GM23338 (cell line): ENCODE measurements at regions not wholly inside any gene's neighbourhood (a gene's known extent, or its start where the extent isn't known, plus 50 kb on each side); places are given as distances from the start of the nearest gene placed in this dataset.

Experiments
- ATAC-seq: fragments of 200-7000 bp; cut with Tn5 transposase; 3 replicates; pipeline ENCODE4 v1.9.1; 2020
- DNase-seq: peaks from one replicate; pipeline ENCODE4 v3.0.0-alpha.2; 2015; ENCODE audit warnings: low spot score
- H2AFZ ChIP-seq: fragments of 200-600 bp; sonication (generic); 2 replicates; pipeline ENCODE4 v1.8.0; 2016; ENCODE audit warnings: antibody characterized with exemption, mild to moderate bottlenecking, moderate library complexity
- H3F3A ChIP-seq: fragments of 200-600 bp; sonication (generic); replicated peaks from 2 replicates; pipeline ENCODE4 v1.8.0; 2017; ENCODE audit warnings: antibody characterized with exemption, mixed run types, low read depth
- H3K27ac ChIP-seq: fragments of 200-600 bp; sonication (generic); 2 replicates; pipeline ENCODE4 v1.6.1; 2016; ENCODE audit warnings: low read depth
- H3K27me3 ChIP-seq: fragments of 200-600 bp; sonication (generic); 2 replicates; pipeline ENCODE4 v1.8.0; 2016; ENCODE audit warnings: mild to moderate bottlenecking, mixed run types, moderate library complexity; ENCODE audit not compliant: insufficient read depth
- H3K36me3 ChIP-seq: fragments of 200-600 bp; sonication (generic); 2 replicates; pipeline ENCODE4 v1.8.0; 2016; ENCODE audit warnings: mild to moderate bottlenecking; ENCODE audit not compliant: insufficient read depth
- H3K4me1 ChIP-seq: fragments of 200-600 bp; sonication (generic); 2 replicates; pipeline ENCODE4 v1.8.0; 2016; ENCODE audit warnings: mild to moderate bottlenecking, moderate library complexity; ENCODE audit not compliant: insufficient read depth
- H3K4me2 ChIP-seq: fragments of 200-600 bp; sonication (generic); 2 replicates; pipeline ENCODE4 v1.7.1; 2017; ENCODE audit warnings: mixed run types
- H3K4me3 ChIP-seq: fragments of 200-600 bp; sonication (generic); 2 replicates; pipeline ENCODE4 v1.6.1; 2016; ENCODE audit warnings: mixed run types
- H3K79me2 ChIP-seq: fragments of 200-600 bp; sonication (generic); replicated peaks from 2 replicates; pipeline ENCODE4 v1.8.0; 2017; ENCODE audit warnings: mild to moderate bottlenecking; ENCODE audit not compliant: insufficient read depth
- H3K9me2 ChIP-seq: fragments of 200-600 bp; sonication (generic); 2 replicates; pipeline ENCODE4 v1.8.0; 2017; ENCODE audit not compliant: insufficient read depth
- H4K20me1 ChIP-seq: fragments of 200-600 bp; sonication (generic); replicated peaks from 2 replicates; pipeline ENCODE4 v1.8.0; 2017; ENCODE audit warnings: mild to moderate bottlenecking; ENCODE audit not compliant: insufficient read depth
- H3K27ac Mint-ChIP-seq: 2 replicates; pipeline ENCODE4 v1.8.0; 2020; ENCODE audit warnings: inconsistent platforms, mild to moderate bottlenecking, moderate library complexity, mixed read lengths
- H3K27me3 Mint-ChIP-seq: 3 replicates; pipeline ENCODE4 v1.8.0; 2022; ENCODE audit warnings: low read depth, mild to moderate bottlenecking, moderate library complexity, mixed read lengths, inconsistent platforms; ENCODE audit not compliant: insufficient read depth, poor library complexity
- H3K36me3 Mint-ChIP-seq: 3 replicates; pipeline ENCODE4 v1.8.0; 2021; ENCODE audit warnings: low read depth, mild to moderate bottlenecking, inconsistent platforms, moderate library complexity, mixed read lengths
- H3K4me1 Mint-ChIP-seq: 3 replicates; pipeline ENCODE4 v1.8.0; 2020; ENCODE audit warnings: mild to moderate bottlenecking, inconsistent platforms, mixed read lengths
- H3K4me3 Mint-ChIP-seq: 3 replicates; pipeline ENCODE4 v1.8.0; 2021; ENCODE audit warnings: moderate library complexity, mild to moderate bottlenecking, inconsistent platforms, mixed read lengths
- H3K9me3 Mint-ChIP-seq: 3 replicates; pipeline ENCODE4 v1.8.0; 2020; ENCODE audit warnings: moderate library complexity, mild to moderate bottlenecking, inconsistent platforms, mixed read lengths
- CREB1 ChIP-seq: fragments of 250-450 bp; sonication (Bioruptor Pico); IDR thresholded peaks from 2 replicates; pipeline ENCODE4 v1.5.0; 2020; ENCODE audit warnings: low read depth, mild to moderate bottlenecking, moderate library complexity
- EZH2 ChIP-seq: fragments of 200-600 bp; sonication (generic); IDR thresholded peaks from one replicate; pipeline ENCODE4 v1.8.0; 2017; ENCODE audit warnings: antibody characterized with exemption, mild to moderate bottlenecking, low read depth; ENCODE audit not compliant: unreplicated experiment
- EZH2phosphoT487 ChIP-seq: fragments of 200-600 bp; sonication (generic); IDR thresholded peaks from one replicate; pipeline ENCODE4 v1.8.1; 2018; ENCODE audit warnings: antibody characterized with exemption; ENCODE audit not compliant: unreplicated experiment
- JUNB ChIP-seq: IDR thresholded peaks from one replicate; pipeline ENCODE4 v1.6.1; 2016; ENCODE audit warnings: antibody characterized with exemption; ENCODE audit not compliant: unreplicated experiment
- NANOG ChIP-seq: IDR thresholded peaks from 2 replicates; pipeline ENCODE4 v1.6.1; 2016; ENCODE audit warnings: antibody characterized with exemption, borderline replicate concordance
- POLR2AphosphoS5 ChIP-seq: IDR thresholded peaks from 2 replicates; pipeline ENCODE4 v1.6.1; 2016; ENCODE audit warnings: antibody characterized with exemption, low read depth
- STAT1 ChIP-seq: IDR thresholded peaks from one replicate; pipeline ENCODE4 v1.6.1; 2016; ENCODE audit warnings: antibody characterized with exemption; ENCODE audit not compliant: unreplicated experiment
- ZNF114 ChIP-seq: fragments of 250-450 bp; sonication (Bioruptor Pico); IDR thresholded peaks from 2 replicates; pipeline ENCODE4 v1.5.0; 2020; ENCODE audit warnings: mild to moderate bottlenecking, moderate library complexity
- ZNF331 ChIP-seq: fragments of 250-450 bp; sonication (Bioruptor Pico); IDR thresholded peaks from 2 replicates; pipeline ENCODE4 v1.5.0; 2020; ENCODE audit warnings: low read depth, mild to moderate bottlenecking, moderate library complexity
- TF ChIP-seq, protein P1 (sequence below): fragments of 250-450 bp; sonication (Bioruptor Pico); IDR thresholded peaks from 2 replicates; pipeline ENCODE4 v1.5.0; 2020; ENCODE audit warnings: mild to moderate bottlenecking, moderate library complexity
- TF ChIP-seq, protein P2 (sequence below), 2 experiments: fragments of 200-600 bp in 1 of 2; sonication (generic) in 1 of 2; conservative IDR thresholded peaks; 2 replicates each; pipeline versions ENCODE4 v1.5.1 to v1.6.1; 2016 to 2017; ENCODE audit warnings: antibody characterized with exemption in 2 of 2, low read depth in 2 of 2, mild to moderate bottlenecking in 2 of 2, moderate library complexity in 1 of 2
- TF ChIP-seq, protein P3 (sequence below): IDR thresholded peaks from 2 replicates; pipeline ENCODE4 v1.6.1; 2016; ENCODE audit warnings: antibody characterized with exemption
- TF ChIP-seq, protein P4 (sequence below): IDR thresholded peaks from one replicate; pipeline ENCODE4 v1.6.1; 2018; ENCODE audit warnings: antibody characterized with exemption; ENCODE audit not compliant: unreplicated experiment

DNA sequence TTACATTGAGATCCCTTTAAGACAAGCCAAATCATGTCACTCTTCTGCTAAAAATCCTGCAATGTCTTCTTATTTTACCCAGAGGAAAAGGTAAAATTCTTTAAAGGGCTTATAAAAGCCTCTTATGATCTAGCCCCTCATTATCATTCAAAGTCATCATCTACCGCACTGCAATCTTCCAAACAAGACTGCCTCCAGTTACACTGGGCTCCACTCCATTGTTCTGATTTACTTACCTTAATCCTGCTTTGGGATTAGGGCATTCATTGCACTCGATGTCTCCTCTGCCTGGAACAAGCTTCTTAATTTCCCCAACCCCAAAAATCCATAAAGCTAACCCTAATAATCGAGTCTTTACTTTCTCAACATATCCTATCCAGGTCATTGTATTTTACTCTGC, 269.1 kb downstream of the PCDH18 start:
- no peaks in the 10 kb centered on the region for H3K36me3 ChIP-seq
- Mint-ChIP-seq H3K36me3 (no peaks in the 10 kb centered on the region), H3K27me3 (no peaks in the 10 kb centered on the region), H3K4me3 (no peak overlapping the region), H3K27ac (no peak overlapping the region), H3K4me1 (peaks cover 8% of the 10 kb centered on the region; the same call in 2 of the 3 replicates), H3K9me3 (no peaks in the 10 kb centered on the region)
- H4K20me1 ChIP-seq = no peaks in the 10 kb centered on the region
- no peaks in the 10 kb centered on the region for H3K27me3 ChIP-seq
- TF ChIP-seq, protein P1, sequence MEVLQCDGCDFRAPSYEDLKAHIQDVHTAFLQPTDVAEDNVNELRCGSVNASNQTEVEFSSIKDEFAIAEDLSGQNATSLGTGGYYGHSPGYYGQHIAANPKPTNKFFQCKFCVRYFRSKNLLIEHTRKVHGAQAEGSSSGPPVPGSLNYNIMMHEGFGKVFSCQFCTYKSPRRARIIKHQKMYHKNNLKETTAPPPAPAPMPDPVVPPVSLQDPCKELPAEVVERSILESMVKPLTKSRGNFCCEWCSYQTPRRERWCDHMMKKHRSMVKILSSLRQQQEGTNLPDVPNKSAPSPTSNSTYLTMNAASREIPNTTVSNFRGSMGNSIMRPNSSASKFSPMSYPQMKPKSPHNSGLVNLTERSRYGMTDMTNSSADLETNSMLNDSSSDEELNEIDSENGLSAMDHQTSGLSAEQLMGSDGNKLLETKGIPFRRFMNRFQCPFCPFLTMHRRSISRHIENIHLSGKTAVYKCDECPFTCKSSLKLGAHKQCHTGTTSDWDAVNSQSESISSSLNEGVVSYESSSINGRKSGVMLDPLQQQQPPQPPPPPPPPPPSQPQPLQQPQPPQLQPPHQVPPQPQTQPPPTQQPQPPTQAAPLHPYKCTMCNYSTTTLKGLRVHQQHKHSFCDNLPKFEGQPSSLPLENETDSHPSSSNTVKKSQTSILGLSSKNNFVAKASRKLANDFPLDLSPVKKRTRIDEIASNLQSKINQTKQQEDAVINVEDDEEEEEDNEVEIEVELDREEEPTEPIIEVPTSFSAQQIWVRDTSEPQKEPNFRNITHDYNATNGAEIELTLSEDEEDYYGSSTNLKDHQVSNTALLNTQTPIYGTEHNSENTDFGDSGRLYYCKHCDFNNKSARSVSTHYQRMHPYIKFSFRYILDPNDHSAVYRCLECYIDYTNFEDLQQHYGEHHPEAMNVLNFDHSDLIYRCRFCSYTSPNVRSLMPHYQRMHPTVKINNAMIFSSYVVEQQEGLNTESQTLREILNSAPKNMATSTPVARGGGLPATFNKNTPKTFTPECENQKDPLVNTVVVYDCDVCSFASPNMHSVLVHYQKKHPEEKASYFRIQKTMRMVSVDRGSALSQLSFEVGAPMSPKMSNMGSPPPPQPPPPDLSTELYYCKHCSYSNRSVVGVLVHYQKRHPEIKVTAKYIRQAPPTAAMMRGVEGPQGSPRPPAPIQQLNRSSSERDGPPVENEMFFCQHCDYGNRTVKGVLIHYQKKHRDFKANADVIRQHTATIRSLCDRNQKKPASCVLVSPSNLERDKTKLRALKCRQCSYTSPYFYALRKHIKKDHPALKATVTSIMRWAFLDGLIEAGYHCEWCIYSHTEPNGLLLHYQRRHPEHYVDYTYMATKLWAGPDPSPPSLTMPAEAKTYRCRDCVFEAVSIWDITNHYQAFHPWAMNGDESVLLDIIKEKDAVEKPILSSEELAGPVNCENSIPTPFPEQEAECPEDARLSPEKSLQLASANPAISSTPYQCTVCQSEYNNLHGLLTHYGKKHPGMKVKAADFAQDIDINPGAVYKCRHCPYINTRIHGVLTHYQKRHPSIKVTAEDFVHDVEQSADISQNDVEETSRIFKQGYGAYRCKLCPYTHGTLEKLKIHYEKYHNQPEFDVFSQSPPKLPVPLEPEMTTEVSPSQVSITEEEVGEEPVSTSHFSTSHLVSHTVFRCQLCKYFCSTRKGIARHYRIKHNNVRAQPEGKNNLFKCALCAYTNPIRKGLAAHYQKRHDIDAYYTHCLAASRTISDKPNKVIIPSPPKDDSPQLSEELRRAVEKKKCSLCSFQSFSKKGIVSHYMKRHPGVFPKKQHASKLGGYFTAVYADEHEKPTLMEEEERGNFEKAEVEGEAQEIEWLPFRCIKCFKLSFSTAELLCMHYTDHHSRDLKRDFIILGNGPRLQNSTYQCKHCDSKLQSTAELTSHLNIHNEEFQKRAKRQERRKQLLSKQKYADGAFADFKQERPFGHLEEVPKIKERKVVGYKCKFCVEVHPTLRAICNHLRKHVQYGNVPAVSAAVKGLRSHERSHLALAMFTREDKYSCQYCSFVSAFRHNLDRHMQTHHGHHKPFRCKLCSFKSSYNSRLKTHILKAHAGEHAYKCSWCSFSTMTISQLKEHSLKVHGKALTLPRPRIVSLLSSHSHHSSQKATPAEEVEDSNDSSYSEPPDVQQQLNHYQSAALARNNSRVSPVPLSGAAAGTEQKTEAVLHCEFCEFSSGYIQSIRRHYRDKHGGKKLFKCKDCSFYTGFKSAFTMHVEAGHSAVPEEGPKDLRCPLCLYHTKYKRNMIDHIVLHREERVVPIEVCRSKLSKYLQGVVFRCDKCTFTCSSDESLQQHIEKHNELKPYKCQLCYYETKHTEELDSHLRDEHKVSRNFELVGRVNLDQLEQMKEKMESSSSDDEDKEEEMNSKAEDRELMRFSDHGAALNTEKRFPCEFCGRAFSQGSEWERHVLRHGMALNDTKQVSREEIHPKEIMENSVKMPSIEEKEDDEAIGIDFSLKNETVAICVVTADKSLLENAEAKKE = no peak
- TF ChIP-seq EZH2phosphoT487 = no peak
- TF ChIP-seq POLR2AphosphoS5 = no peak
- TF ChIP-seq EZH2 = no peak
- no peak for TF ChIP-seq CREB1 (CRISPR knock-in tag)
- no peak for TF ChIP-seq STAT1
- no peak for TF ChIP-seq JUNB
- TF ChIP-seq, protein P2, sequence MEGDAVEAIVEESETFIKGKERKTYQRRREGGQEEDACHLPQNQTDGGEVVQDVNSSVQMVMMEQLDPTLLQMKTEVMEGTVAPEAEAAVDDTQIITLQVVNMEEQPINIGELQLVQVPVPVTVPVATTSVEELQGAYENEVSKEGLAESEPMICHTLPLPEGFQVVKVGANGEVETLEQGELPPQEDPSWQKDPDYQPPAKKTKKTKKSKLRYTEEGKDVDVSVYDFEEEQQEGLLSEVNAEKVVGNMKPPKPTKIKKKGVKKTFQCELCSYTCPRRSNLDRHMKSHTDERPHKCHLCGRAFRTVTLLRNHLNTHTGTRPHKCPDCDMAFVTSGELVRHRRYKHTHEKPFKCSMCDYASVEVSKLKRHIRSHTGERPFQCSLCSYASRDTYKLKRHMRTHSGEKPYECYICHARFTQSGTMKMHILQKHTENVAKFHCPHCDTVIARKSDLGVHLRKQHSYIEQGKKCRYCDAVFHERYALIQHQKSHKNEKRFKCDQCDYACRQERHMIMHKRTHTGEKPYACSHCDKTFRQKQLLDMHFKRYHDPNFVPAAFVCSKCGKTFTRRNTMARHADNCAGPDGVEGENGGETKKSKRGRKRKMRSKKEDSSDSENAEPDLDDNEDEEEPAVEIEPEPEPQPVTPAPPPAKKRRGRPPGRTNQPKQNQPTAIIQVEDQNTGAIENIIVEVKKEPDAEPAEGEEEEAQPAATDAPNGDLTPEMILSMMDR (conservative IDR thresholded peaks at IDR 0.05; ENCODE audit: low read depth in 2 of 2) = no peak
- TF ChIP-seq, protein P3, sequence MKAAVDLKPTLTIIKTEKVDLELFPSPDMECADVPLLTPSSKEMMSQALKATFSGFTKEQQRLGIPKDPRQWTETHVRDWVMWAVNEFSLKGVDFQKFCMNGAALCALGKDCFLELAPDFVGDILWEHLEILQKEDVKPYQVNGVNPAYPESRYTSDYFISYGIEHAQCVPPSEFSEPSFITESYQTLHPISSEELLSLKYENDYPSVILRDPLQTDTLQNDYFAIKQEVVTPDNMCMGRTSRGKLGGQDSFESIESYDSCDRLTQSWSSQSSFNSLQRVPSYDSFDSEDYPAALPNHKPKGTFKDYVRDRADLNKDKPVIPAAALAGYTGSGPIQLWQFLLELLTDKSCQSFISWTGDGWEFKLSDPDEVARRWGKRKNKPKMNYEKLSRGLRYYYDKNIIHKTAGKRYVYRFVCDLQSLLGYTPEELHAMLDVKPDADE = no peak
- TF ChIP-seq, protein P4, sequence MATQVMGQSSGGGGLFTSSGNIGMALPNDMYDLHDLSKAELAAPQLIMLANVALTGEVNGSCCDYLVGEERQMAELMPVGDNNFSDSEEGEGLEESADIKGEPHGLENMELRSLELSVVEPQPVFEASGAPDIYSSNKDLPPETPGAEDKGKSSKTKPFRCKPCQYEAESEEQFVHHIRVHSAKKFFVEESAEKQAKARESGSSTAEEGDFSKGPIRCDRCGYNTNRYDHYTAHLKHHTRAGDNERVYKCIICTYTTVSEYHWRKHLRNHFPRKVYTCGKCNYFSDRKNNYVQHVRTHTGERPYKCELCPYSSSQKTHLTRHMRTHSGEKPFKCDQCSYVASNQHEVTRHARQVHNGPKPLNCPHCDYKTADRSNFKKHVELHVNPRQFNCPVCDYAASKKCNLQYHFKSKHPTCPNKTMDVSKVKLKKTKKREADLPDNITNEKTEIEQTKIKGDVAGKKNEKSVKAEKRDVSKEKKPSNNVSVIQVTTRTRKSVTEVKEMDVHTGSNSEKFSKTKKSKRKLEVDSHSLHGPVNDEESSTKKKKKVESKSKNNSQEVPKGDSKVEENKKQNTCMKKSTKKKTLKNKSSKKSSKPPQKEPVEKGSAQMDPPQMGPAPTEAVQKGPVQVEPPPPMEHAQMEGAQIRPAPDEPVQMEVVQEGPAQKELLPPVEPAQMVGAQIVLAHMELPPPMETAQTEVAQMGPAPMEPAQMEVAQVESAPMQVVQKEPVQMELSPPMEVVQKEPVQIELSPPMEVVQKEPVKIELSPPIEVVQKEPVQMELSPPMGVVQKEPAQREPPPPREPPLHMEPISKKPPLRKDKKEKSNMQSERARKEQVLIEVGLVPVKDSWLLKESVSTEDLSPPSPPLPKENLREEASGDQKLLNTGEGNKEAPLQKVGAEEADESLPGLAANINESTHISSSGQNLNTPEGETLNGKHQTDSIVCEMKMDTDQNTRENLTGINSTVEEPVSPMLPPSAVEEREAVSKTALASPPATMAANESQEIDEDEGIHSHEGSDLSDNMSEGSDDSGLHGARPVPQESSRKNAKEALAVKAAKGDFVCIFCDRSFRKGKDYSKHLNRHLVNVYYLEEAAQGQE = no peak
- TF ChIP-seq NANOG = no peak
- no peak for TF ChIP-seq ZNF114 (CRISPR knock-in tag)
- no peak for TF ChIP-seq ZNF331 (CRISPR knock-in tag)
- H3K4me1 ChIP-seq = peaks cover 10% of the 10 kb centered on the region
- H3K27ac ChIP-seq = no peak overlapping the region
- H3F3A ChIP-seq = no peaks in the 10 kb centered on the region
- H3K79me2 ChIP-seq = no peaks in the 10 kb centered on the region
- ATAC-seq = no peak
- H3K4me3 ChIP-seq = no peak overlapping the region
- no peaks in the 10 kb centered on the region; the same call in 1 of the 2 replicates for H3K9me2 ChIP-seq
- H3K4me2 ChIP-seq = no peak overlapping the region
- no peak for DNase-seq
- no peak overlapping the region for H2AFZ ChIP-seq
